Mucosa of rectum (tissue), 2 donors: ENCODE measurements at regions not wholly inside any gene's neighbourhood (a gene's known extent, or its start where the extent isn't known, plus 50 kb on each side); places are given as distances from the start of the nearest gene placed in this dataset.

Experiments
- H3K27ac ChIP-seq, 2 donors: one replicate each; pipeline ENCODE4 v1.7.0; 2013; ENCODE audit warnings: inconsistent platforms in 2 of 2, low read depth in 2 of 2, low read length in 2 of 2
- H3K27me3 ChIP-seq, 2 donors: one replicate each; pipeline ENCODE4 v1.7.0; 2013; ENCODE audit warnings: low read length in 2 of 2; ENCODE audit not compliant: control insufficient read depth in 2 of 2, insufficient read depth in 2 of 2
- H3K36me3 ChIP-seq, 2 donors: one replicate each; pipeline ENCODE4 v1.7.0; 2013; ENCODE audit warnings: low read length in 2 of 2; ENCODE audit not compliant: control insufficient read depth in 2 of 2, insufficient read depth in 2 of 2
- H3K4me1 ChIP-seq, 2 donors: one replicate each; pipeline ENCODE4 v1.7.0; 2013; ENCODE audit warnings: low read length in 2 of 2, mild to moderate bottlenecking in 1 of 2; ENCODE audit not compliant: control insufficient read depth in 2 of 2, insufficient read depth in 2 of 2
- H3K4me3 ChIP-seq, 2 donors: one replicate each; pipeline ENCODE4 v1.7.0; 2013; ENCODE audit warnings: low read length in 2 of 2
- H3K9ac ChIP-seq, 2 donors: one replicate each; pipeline ENCODE4 v1.7.0; 2013; ENCODE audit warnings: low read length in 2 of 2, low read depth in 1 of 2, mild to moderate bottlenecking in 1 of 2
- H3K9me3 ChIP-seq, 2 donors: one replicate each; pipeline ENCODE4 v1.7.0; 2013; ENCODE audit warnings: low read length in 2 of 2; ENCODE audit not compliant: control insufficient read depth in 2 of 2
- donor health status: healthy.
- donor health status: Normal muscosa, but diverticular disease.

DNA sequence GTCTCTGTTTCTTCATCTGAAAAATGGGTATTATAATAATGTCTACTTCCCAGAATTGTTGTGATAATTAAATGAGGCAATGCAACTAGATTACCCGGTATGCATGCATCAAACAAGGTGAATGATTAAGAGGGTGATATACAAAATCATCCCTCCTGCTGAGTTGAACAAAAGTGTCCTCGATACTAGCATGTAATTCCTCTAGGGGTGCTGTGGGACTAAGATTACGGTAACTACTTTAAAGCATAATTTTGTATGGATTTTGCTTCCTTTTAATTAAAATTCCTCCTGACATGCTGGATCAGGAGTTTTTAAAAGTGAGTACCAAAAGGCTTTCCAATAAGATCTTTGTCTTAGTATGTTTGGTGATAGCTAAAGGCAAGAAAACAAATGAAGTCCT, 98.7 kb upstream of the PRMT6 start:
- Histone ChIP-seq H3K4me3 (no peak overlapping the region), H3K27ac (no peak overlapping the region), H3K9ac (no peak overlapping the region), H3K9me3 (no peaks in the 10 kb centered on the region), H3K4me1 (no peaks in the 10 kb centered on the region), H3K36me3 (no peaks in the 10 kb centered on the region), H3K27me3 (no peaks in the 10 kb centered on the region)

DNA sequence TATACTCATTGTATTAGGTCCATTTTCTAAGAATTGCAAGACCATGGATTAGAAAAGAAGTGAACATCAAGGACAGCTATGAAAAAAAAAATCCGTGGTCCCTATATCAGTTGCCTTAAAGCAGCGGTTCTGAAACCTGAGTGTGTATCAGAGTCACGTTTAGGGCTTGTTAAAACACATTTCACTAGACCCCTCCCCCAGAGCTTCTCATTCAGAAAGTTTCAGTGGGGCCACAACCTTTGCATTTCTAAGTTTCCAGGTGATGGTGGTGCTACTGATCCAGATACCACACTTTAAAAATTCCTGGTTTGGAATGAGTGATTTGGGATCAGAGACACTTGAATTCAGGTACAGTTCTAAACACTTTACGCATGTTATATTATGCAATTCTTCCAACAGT, 96.1 kb upstream of the PRMT6 start:
- H3K27ac ChIP-seq: no peak overlapping the region
- no peaks in the 10 kb centered on the region for H3K27me3 ChIP-seq
- no peaks in the 10 kb centered on the region for H3K36me3 ChIP-seq
- peaks cover 0 to 2% of the 10 kb centered on the region in 2 donors for H3K4me1 ChIP-seq
- H3K4me3 ChIP-seq: no peak overlapping the region
- no peak overlapping the region for H3K9ac ChIP-seq
- H3K9me3 ChIP-seq: no peaks in the 10 kb centered on the region

DNA sequence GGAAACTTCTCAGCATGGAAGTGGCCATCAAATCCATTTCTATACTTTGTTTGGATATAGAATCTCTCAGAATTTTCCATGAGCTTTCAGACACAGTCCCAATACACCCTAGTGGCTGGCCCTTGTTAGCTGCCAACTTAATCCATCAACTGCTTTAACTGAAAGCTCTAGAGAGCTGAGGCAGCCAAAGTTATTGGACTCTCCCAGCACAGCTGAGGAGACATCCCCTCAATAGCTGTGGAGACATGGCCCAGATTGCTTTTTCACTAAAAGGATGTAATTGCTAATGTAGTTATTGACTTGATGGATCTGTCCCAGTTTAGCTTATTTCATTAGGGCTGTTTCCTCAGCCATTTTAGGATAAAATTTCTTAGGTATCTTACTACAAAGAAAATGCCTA, 94.8 kb upstream of the PRMT6 start:
- Histone ChIP-seq H3K36me3 (no peaks in the 10 kb centered on the region), H3K4me1 (peaks cover 0 to 2% of the 10 kb centered on the region in 2 donors), H3K27me3 (no peaks in the 10 kb centered on the region), H3K9ac (no peak overlapping the region), H3K4me3 (no peak overlapping the region), H3K9me3 (no peaks in the 10 kb centered on the region), H3K27ac (no peak overlapping the region)

DNA sequence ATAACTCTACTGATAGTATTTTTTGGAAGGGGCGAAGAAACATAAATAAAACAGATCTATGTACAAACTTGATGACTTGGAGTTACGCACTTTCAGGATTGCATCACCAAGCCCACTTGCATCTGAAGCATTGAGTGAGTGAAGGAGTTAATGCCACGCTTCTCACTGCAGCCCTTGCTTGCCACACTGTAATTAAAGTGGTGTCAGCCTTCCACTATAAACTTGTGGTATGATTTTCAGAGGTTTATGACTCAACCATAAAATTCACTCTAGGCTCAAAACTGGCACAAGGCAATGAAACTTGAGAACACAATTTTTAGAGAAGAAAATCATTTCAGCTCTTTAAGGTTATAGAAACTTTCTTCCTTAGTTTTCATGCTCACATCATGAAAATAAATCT, 93.9 kb upstream of the PRMT6 start:
- no peak overlapping the region for H3K27ac ChIP-seq
- H3K36me3 ChIP-seq: no peaks in the 10 kb centered on the region
- H3K4me1 ChIP-seq: peaks cover 0 to 4% of the 10 kb centered on the region in 2 donors
- H3K4me3 ChIP-seq: no peak overlapping the region
- no peaks in the 10 kb centered on the region for H3K9me3 ChIP-seq
- H3K9ac ChIP-seq: no peak overlapping the region
- H3K27me3 ChIP-seq: no peaks in the 10 kb centered on the region

DNA sequence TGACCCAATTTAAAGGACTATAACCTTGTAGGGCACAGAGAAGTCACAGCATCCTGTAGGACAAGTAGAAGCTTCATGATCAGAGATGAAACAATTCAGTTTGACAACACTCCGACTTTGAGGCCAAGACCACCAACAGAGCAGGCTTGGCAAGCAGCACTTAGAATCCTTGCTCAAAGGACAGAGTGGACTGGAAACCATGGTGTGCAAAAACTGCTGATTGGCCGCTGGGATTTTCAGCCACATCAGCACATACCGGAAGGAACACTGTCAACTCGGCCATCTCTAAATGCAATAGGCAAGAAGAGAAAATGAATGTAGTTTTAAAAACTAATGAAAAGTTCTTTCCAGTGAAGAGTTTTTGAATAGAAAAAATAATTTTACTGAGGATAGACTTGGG, 92.0 kb upstream of the PRMT6 start:
- Histone ChIP-seq H3K9ac (no peak overlapping the region), H3K36me3 (no peaks in the 10 kb centered on the region), H3K4me1 (peaks cover 0 to 6% of the 10 kb centered on the region in 2 donors), H3K9me3 (no peaks in the 10 kb centered on the region), H3K4me3 (no peak overlapping the region), H3K27me3 (no peaks in the 10 kb centered on the region), H3K27ac (no peak overlapping the region)

DNA sequence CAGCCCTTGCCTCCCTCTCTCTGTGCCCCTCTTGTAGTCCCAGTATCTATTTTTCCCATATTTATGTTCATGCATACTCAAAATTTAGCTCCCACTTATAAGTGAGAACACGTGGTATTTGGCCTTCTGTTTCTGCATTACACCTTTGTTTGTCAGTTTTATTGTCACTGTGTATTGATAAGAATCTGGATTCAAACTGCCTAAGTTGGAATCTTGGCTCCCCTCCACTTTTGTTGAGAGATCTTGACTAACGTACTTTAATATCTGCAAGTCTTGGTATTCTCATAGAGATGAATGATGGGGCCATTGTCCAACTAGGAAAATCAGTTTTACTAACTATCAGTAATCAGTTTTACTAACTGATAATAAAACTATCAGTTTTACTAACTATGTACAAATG, 87.8 kb upstream of the PRMT6 start:
- no peaks in the 10 kb centered on the region for H3K36me3 ChIP-seq
- no peaks in the 10 kb centered on the region for H3K9me3 ChIP-seq
- H3K27ac ChIP-seq: no peak overlapping the region
- H3K27me3 ChIP-seq: no peaks in the 10 kb centered on the region
- no peak overlapping the region for H3K4me3 ChIP-seq
- no peak overlapping the region for H3K9ac ChIP-seq
- peaks cover 0 to 4% of the 10 kb centered on the region in 2 donors for H3K4me1 ChIP-seq

DNA sequence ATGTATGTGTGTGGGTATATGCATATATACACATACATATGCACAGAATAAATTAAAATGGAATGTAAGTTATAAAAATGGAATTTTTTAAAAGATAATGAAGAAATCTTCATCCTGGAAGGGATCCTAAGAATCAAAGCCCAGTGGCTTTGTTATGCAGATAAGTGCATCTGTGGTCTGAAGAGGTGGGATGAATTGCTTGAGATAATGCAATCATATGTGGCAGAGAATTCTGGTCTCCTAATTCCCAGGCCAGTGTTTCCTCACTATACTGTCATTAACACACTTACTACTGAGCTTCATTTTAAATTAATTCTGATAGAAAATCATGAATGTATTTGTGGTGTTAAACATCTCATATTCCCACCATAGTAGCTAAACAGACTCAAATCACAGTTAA, 86.7 kb upstream of the PRMT6 start:
- H3K4me3 ChIP-seq: no peak overlapping the region
- peaks cover 0 to 4% of the 10 kb centered on the region in 2 donors for H3K4me1 ChIP-seq
- H3K27me3 ChIP-seq: no peaks in the 10 kb centered on the region
- H3K27ac ChIP-seq: no peak overlapping the region
- H3K9ac ChIP-seq: no peak overlapping the region
- no peaks in the 10 kb centered on the region for H3K9me3 ChIP-seq
- H3K36me3 ChIP-seq: no peaks in the 10 kb centered on the region

DNA sequence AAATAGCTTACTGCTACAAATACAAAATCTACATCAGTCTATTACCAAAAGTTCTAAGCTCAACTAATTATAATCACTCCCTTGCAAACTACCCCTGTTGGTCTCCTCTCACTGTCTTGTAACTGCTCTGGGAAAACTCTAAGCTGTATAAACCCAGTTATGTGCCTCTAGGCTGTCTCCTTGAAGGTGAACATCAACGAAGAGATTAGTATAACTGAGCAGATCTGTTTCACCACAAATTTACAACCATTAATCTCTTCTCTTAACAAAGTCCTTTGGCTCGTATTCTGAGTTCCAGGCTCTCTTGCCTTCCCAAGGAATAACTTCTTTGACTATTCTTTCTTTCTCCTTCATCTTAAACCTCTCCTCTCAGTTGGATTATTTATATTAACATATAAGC, 84.4 kb upstream of the PRMT6 start:
- Histone ChIP-seq H3K4me3 (no peak overlapping the region), H3K36me3 (no peaks in the 10 kb centered on the region), H3K4me1 (peaks cover 0 to 4% of the 10 kb centered on the region in 2 donors), H3K9me3 (no peaks in the 10 kb centered on the region), H3K27me3 (no peaks in the 10 kb centered on the region), H3K27ac (no peak overlapping the region), H3K9ac (no peak overlapping the region)

DNA sequence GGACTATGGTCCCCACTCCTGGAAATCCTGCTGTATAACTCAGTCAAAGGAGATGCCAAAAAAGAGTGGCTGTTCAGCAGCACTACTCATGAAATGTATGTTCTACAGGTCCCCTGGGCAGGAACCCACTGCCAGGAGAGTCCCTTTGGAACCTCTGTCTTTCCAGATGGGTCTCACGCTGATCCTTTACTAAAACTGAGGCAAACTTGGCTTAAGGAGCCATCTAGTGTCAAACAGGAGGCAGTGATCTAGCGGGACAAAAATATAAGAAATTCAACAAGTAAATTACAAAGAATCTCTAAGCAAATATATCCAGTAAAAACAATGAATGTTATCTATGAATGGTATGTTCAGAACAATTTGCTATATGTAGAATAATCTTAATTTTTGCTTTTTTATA, 80.5 kb upstream of the PRMT6 start:
- Histone ChIP-seq H3K36me3 (no peaks in the 10 kb centered on the region), H3K4me3 (no peak overlapping the region), H3K27ac (no peak overlapping the region), H3K9me3 (no peaks in the 10 kb centered on the region), H3K9ac (no peak overlapping the region), H3K4me1 (no peaks in the 10 kb centered on the region), H3K27me3 (no peaks in the 10 kb centered on the region)

DNA sequence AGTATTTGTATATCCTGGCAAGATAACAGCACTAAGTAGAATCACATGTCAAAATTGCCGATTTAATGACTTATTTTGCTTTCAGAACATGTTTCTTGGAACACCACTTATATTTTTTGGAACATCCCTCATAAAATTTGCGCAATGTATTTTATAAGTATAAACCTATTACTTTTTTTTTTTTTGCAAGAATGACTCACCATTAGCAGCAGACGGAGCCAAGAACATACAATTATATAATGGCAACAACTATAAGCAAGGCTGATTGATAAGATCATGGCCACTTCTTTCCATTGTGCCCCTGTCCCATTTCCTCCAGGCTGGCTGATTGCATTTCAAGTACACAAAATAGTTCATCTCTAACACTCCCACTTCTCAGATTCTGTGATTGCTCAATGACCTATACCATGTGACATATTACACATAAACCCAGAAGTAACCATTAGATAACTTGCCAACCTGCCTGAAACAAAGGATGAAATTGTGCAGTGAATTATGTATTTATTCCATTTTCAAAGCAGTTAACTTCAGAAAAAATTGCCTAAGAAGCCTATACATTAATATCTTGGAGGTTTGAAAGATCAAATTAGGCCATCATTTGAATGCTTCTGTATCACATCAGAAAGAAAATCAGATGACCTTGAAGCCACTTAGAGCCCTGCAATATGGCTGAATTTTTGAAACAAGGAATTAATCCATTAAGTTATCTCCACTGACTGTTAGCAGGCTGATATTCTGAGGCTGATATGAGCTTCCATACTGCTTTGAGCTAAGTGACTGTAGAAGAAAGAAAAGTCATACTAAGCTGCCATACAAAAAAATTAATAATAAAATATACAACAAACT, 77.8 kb upstream of the PRMT6 start:
- H3K27me3 ChIP-seq: no peaks in the 10 kb centered on the region
- no peaks in the 10 kb centered on the region for H3K4me1 ChIP-seq
- no peaks in the 10 kb centered on the region for H3K9me3 ChIP-seq
- H3K4me3 ChIP-seq: no peak overlapping the region
- H3K36me3 ChIP-seq: no peaks in the 10 kb centered on the region
- no peak overlapping the region for H3K9ac ChIP-seq
- no peak overlapping the region for H3K27ac ChIP-seq
